WERI-Rb-1 (cell line): ENCODE measurements at regions not wholly inside any gene's neighbourhood (a gene's known extent, or its start where the extent isn't known, plus 50 kb on each side); places are given as distances from the start of the nearest gene placed in this dataset.

Experiments used
- DNase-seq: peaks from one replicate; pipeline ENCODE4 v3.0.0-alpha.2; 2020
- H3K27ac ChIP-seq: fragments of 250-450 bp; sonication (Bioruptor Pico); 2 replicates; pipeline ENCODE4 v1.5.1; 2020; ENCODE audit warnings: mild to moderate bottlenecking, moderate library complexity
- H3K27me3 ChIP-seq: fragments of 250-450 bp; sonication (Bioruptor Pico); 2 replicates; pipeline ENCODE4 v1.5.1; 2021; ENCODE audit warnings: mild to moderate bottlenecking, low read depth, moderate library complexity; ENCODE audit not compliant: insufficient read depth, severe bottlenecking
- H3K36me3 ChIP-seq: fragments of 250-450 bp; sonication (Bioruptor Pico); 2 replicates; pipeline ENCODE4 v1.5.1; 2020; ENCODE audit warnings: mild to moderate bottlenecking, moderate library complexity
- H3K4me3 ChIP-seq: 2 replicates; pipeline ENCODE4 v1.5.1; 2011; ENCODE audit warnings: low read depth, mild to moderate bottlenecking, control low read depth, low read length
- H3K9me3 ChIP-seq: fragments of 250-450 bp; sonication (Bioruptor Pico); 2 replicates; pipeline ENCODE4 v1.5.1; 2021; ENCODE audit warnings: mild to moderate bottlenecking, moderate library complexity; ENCODE audit not compliant: severe bottlenecking
- CTCF ChIP-seq: IDR thresholded peaks from 2 replicates; pipeline ENCODE4 v1.5.1; 2011; ENCODE audit warnings: low read depth, mild to moderate bottlenecking, control low read depth, inconsistent platforms, low read length

- no peak for TF ChIP-seq CTCF
Measured at GRCh38 chrX:57964975-57965374, 54.7 kb upstream of the ZXDA start.

More at GRCh38 chrX:57964975-57965374, 54.7 kb upstream of the ZXDA start:
- Histone ChIP-seq H3K27me3 (peaks cover 2% of the 10 kb centered on the region), H3K4me3 (no peak overlapping the region), H3K9me3 (peaks cover 10% of the 10 kb centered on the region), H3K27ac (no peak overlapping the region), H3K36me3 (no peaks in the 10 kb centered on the region)
- DNase-seq = no peak
